Neural cell (in vitro differentiated cells): ENCODE measurements at regions not wholly inside any gene's neighbourhood (a gene's known extent, or its start where the extent isn't known, plus 50 kb on each side); places are given as distances from the start of the nearest gene placed in this dataset.

ENCODE experiments used
- EZH2 ChIP-seq: fragments of 200-600, 300-800 bp; shearing (Covaris generic), sonication (generic); IDR thresholded peaks from 2 replicates; pipeline ENCODE4 v1.6.1; 2014; ENCODE audit warnings: antibody characterized with exemption, low read length, borderline replicate concordance, mild to moderate bottlenecking; ENCODE audit not compliant: insufficient read depth, poor library complexity, severe bottlenecking
- MXI1 ChIP-seq: fragments of 450-650 bp; conservative IDR thresholded peaks from 2 replicates; pipeline ENCODE4 v1.6.1; 2014; ENCODE audit warnings: antibody characterized with exemption, mild to moderate bottlenecking; ENCODE audit not compliant: poor library complexity, severe bottlenecking
- POLR2AphosphoS5 ChIP-seq: IDR thresholded peaks from 2 replicates; pipeline ENCODE4 v1.6.1; 2012
- RAD21 ChIP-seq: fragments of 450-650 bp; conservative IDR thresholded peaks from 2 replicates; pipeline ENCODE4 v1.6.1; 2014; ENCODE audit warnings: antibody characterized with exemption, mild to moderate bottlenecking, moderate library complexity
- SMC3 ChIP-seq: fragments of 450-650 bp; conservative IDR thresholded peaks from 2 replicates; pipeline ENCODE4 v1.6.1; 2014; ENCODE audit warnings: antibody characterized with exemption, mild to moderate bottlenecking, moderate library complexity; ENCODE audit not compliant: poor library complexity
- TAF1 ChIP-seq: IDR thresholded peaks from 2 replicates; pipeline ENCODE4 v1.6.1; 2012; ENCODE audit warnings: low read depth
- TF ChIP-seq, protein P1 (sequence below): fragments of 450-650 bp; IDR thresholded peaks from 2 replicates; pipeline ENCODE4 v1.5.1; 2014; ENCODE audit warnings: antibody characterized with exemption, mild to moderate bottlenecking, moderate library complexity; ENCODE audit not compliant: poor library complexity, severe bottlenecking
- TF ChIP-seq, protein P2 (sequence below): IDR thresholded peaks from 2 replicates; pipeline ENCODE4 v1.6.1; 2012; ENCODE audit warnings: borderline replicate concordance

DNA sequence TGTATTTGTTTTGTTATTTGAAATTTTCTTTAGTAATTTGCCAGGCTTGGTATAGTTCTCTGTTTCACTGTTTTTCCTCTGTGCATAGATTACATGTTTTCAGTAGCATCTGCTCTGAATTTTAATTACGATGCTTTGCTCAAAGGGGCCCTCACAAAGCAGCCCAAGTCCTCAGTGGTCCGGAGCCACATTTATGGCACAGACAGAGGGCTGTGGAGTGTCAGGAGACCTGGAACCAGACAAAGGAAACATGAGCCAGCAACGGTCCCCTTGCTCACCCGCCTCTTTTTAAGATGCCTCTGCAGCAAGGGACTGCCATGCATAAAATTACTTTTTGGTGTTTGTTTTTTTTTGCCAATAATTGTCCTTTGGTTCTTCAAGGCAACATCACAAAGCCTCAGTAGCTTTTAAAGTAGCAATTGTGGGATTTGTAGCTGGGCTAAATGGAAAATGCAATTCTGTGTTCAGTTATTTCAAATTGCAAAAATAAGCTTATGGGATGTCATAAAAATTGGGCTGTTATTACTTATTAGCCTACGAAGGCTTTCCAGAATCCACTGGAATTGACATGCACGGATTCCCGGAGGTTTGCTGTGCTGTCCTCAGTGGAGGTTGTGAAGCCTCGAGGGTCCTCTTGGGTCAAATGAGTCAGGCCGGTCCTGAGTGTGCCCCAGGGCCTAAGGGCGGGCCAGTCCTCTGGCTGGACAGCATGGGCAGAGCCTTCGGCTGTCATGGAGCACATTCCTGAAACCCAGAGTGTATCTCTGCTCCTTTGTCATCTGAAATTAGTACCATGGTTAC lies 422.8 kb downstream of the GLRX3 start:
- TF ChIP-seq, protein P1, sequence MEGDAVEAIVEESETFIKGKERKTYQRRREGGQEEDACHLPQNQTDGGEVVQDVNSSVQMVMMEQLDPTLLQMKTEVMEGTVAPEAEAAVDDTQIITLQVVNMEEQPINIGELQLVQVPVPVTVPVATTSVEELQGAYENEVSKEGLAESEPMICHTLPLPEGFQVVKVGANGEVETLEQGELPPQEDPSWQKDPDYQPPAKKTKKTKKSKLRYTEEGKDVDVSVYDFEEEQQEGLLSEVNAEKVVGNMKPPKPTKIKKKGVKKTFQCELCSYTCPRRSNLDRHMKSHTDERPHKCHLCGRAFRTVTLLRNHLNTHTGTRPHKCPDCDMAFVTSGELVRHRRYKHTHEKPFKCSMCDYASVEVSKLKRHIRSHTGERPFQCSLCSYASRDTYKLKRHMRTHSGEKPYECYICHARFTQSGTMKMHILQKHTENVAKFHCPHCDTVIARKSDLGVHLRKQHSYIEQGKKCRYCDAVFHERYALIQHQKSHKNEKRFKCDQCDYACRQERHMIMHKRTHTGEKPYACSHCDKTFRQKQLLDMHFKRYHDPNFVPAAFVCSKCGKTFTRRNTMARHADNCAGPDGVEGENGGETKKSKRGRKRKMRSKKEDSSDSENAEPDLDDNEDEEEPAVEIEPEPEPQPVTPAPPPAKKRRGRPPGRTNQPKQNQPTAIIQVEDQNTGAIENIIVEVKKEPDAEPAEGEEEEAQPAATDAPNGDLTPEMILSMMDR, result no peak
- TF ChIP-seq TAF1 (no peak), EZH2 (no peak), RAD21 (no peak), POLR2AphosphoS5 (no peak), MXI1 (no peak), SMC3 (no peak)
- TF ChIP-seq, protein P2, sequence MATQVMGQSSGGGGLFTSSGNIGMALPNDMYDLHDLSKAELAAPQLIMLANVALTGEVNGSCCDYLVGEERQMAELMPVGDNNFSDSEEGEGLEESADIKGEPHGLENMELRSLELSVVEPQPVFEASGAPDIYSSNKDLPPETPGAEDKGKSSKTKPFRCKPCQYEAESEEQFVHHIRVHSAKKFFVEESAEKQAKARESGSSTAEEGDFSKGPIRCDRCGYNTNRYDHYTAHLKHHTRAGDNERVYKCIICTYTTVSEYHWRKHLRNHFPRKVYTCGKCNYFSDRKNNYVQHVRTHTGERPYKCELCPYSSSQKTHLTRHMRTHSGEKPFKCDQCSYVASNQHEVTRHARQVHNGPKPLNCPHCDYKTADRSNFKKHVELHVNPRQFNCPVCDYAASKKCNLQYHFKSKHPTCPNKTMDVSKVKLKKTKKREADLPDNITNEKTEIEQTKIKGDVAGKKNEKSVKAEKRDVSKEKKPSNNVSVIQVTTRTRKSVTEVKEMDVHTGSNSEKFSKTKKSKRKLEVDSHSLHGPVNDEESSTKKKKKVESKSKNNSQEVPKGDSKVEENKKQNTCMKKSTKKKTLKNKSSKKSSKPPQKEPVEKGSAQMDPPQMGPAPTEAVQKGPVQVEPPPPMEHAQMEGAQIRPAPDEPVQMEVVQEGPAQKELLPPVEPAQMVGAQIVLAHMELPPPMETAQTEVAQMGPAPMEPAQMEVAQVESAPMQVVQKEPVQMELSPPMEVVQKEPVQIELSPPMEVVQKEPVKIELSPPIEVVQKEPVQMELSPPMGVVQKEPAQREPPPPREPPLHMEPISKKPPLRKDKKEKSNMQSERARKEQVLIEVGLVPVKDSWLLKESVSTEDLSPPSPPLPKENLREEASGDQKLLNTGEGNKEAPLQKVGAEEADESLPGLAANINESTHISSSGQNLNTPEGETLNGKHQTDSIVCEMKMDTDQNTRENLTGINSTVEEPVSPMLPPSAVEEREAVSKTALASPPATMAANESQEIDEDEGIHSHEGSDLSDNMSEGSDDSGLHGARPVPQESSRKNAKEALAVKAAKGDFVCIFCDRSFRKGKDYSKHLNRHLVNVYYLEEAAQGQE, result no peak
